Stomach (tissue), 4 donors: ENCODE measurements at regions not wholly inside any gene's neighbourhood (a gene's known extent, or its start where the extent isn't known, plus 50 kb on each side); places are given as distances from the start of the nearest gene placed in this dataset.

Source experiments
- CTCF ChIP-seq, 7 experiments: fragments of 450-650 bp in 4 of 7; fragments of 200-600 bp in 3 of 7; sonication (generic) in 3 of 7; IDR thresholded peaks; one replicate each; pipeline ENCODE4 v1.5.1; 2016 to 2019; ENCODE audit warnings: antibody characterized with exemption in 7 of 7, control low read depth in 2 of 7, mild to moderate bottlenecking in 1 of 7
- EP300 ChIP-seq: sonication (generic); formaldehyde crosslinking; IDR thresholded peaks from one replicate; pipeline ENCODE4 v1.6.1; 2017; ENCODE audit warnings: antibody characterized with exemption
- POLR2A ChIP-seq, 4 donors: fragments of 450-650 bp; IDR thresholded peaks; one replicate each; pipeline ENCODE4 v1.6.1; 2016; ENCODE audit warnings: antibody characterized with exemption in 4 of 4, control low read depth in 2 of 4, mild to moderate bottlenecking in 1 of 4, moderate library complexity in 1 of 4
- POLR2AphosphoS5 ChIP-seq, 3 donors: sonication (generic); formaldehyde crosslinking; IDR thresholded peaks; one replicate each; pipeline ENCODE4 v1.6.1; 2016; ENCODE audit warnings: antibody characterized with exemption in 3 of 3

GRCh38 chr4:11228530-11228929 is 200.2 kb downstream of the HS3ST1 start:
- no peak for TF ChIP-seq POLR2A (IDR thresholded peaks at IDR 0.05)
- TF ChIP-seq CTCF (IDR thresholded peaks at IDR 0.05), result no peak
- TF ChIP-seq POLR2AphosphoS5 (IDR thresholded peaks at IDR 0.05), result no peak
- TF ChIP-seq EP300, result no peak
